MCF 10A (cell line): ENCODE measurements at regions not wholly inside any gene's neighbourhood (a gene's known extent, or its start where the extent isn't known, plus 50 kb on each side); places are given as distances from the start of the nearest gene placed in this dataset.

ENCODE experiments used
- BruUV-seq: library from RNA; stranded (reverse); fragments of 400-500 nt; replicated peaks from 2 replicates; lab custom pipeline; 2021; lab: Mats Ljungman, UMichigan
- CTCF ChIA-PET: fragments of 300-600 bp; sonication (Branson Sonifier 250); formaldehyde crosslinking; extraction: SDS; loops from one replicate; lab custom pipeline; 2021; ENCODE audit warnings: antibody characterized with exemption, inconsistent platforms; lab: Yijun Ruan, JAX
- POLR2A ChIA-PET: fragments of 300-600, 350-650 bp; sonication (Branson Sonifier 250); formaldehyde crosslinking; extraction: SDS; loops from one replicate; lab custom pipeline; 2020; ENCODE audit warnings: antibody characterized with exemption, inconsistent platforms; lab: Yijun Ruan, JAX
- DNase-seq: peaks from one replicate; pipeline ENCODE4 v3.0.0-alpha.2; 2018; ENCODE audit not compliant: unreplicated experiment
- H3K27ac Mint-ChIP-seq: one replicate; pipeline ENCODE4 v1.8.0; 2022; ENCODE audit warnings: mild to moderate bottlenecking, low read depth, mixed read lengths; ENCODE audit not compliant: unreplicated experiment
- H3K27me3 Mint-ChIP-seq: one replicate; pipeline ENCODE4 v1.8.0; 2022; ENCODE audit warnings: mixed read lengths; ENCODE audit not compliant: insufficient read depth, unreplicated experiment
- H3K36me3 Mint-ChIP-seq: one replicate; pipeline ENCODE4 v1.8.0; 2022; ENCODE audit warnings: mild to moderate bottlenecking, moderate library complexity, mixed read lengths; ENCODE audit not compliant: insufficient read depth, unreplicated experiment
- H3K4me1 Mint-ChIP-seq: one replicate; pipeline ENCODE4 v1.8.0; 2022; ENCODE audit warnings: mixed read lengths; ENCODE audit not compliant: insufficient read depth, unreplicated experiment
- H3K4me3 Mint-ChIP-seq: one replicate; pipeline ENCODE4 v1.8.0; 2022; ENCODE audit warnings: mild to moderate bottlenecking, moderate library complexity, mixed read lengths; ENCODE audit not compliant: unreplicated experiment
- H3K9me3 Mint-ChIP-seq: one replicate; pipeline ENCODE4 v1.8.0; 2022; ENCODE audit warnings: mixed read lengths; ENCODE audit not compliant: unreplicated experiment
- intact Hi-C: fragments of 100-400 bp; cut with micrococcal nuclease; formaldehyde crosslinking; loops from 2 replicates; pipeline ENCODE4 v1.14.1; 2022
- TF ChIP-seq, protein P1 (sequence below): fragments of 200-600 bp; IDR thresholded peaks from one replicate; pipeline ENCODE4 v1.8.0; 2022; ENCODE audit warnings: antibody characterized with exemption, mild to moderate bottlenecking; ENCODE audit not compliant: unreplicated experiment

- TF ChIP-seq, protein P1, sequence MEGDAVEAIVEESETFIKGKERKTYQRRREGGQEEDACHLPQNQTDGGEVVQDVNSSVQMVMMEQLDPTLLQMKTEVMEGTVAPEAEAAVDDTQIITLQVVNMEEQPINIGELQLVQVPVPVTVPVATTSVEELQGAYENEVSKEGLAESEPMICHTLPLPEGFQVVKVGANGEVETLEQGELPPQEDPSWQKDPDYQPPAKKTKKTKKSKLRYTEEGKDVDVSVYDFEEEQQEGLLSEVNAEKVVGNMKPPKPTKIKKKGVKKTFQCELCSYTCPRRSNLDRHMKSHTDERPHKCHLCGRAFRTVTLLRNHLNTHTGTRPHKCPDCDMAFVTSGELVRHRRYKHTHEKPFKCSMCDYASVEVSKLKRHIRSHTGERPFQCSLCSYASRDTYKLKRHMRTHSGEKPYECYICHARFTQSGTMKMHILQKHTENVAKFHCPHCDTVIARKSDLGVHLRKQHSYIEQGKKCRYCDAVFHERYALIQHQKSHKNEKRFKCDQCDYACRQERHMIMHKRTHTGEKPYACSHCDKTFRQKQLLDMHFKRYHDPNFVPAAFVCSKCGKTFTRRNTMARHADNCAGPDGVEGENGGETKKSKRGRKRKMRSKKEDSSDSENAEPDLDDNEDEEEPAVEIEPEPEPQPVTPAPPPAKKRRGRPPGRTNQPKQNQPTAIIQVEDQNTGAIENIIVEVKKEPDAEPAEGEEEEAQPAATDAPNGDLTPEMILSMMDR: no peak
- ChIA-PET CTCF (no interaction called here), POLR2A (interaction anchor here (0.6 kb wide), 1 partner anchor 837 kb away, joined by 3 read pairs; no protein-coding TSS in a partner anchor)
- DNase-seq: no peak
- Mint-ChIP-seq H3K36me3 (no peaks in the 10 kb centered on the region), H3K27me3 (no peaks in the 10 kb centered on the region), H3K9me3 (no peaks in the 10 kb centered on the region), H3K4me3 (no peak overlapping the region), H3K4me1 (no peaks in the 10 kb centered on the region), H3K27ac (no peak overlapping the region)
- no TSS peak for BruUV-seq
- intact Hi-C loops: no loop called here
Measured at GRCh38 chr6:76587271-76587670, 514.8 kb upstream of the IMPG1 start.

DNA sequence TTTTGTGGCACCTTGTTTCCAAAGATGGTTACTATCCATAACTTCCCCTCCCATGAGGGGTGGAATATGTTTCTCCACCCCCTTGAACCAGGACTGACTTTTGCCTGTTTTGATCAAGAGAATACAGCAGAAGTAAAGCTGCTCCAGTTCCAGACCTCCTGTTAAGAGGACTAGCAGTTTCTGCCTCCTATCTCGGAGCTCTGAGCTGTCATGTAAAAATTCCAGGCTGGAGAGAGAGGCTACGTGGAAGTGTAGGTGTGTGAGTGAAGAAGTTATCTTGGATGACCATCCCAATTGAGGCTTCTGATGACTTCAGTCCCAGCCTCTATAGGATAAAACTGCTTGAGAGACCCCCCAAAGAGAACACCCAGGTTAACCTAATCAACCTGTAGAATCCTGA lies 511.7 kb upstream of the IMPG1 start:
- Mint-ChIP-seq H3K27me3 (no peaks in the 10 kb centered on the region), H3K4me1 (no peaks in the 10 kb centered on the region), H3K36me3 (no peaks in the 10 kb centered on the region), H3K4me3 (no peak overlapping the region), H3K27ac (no peak overlapping the region), H3K9me3 (no peaks in the 10 kb centered on the region)
- CTCF ChIA-PET: interaction anchor here (0.8 to 1.1 kb wide), 2 partner anchors 45 to 173 kb away, joined by 3 read pairs; no protein-coding TSS in a partner anchor
- POLR2A ChIA-PET: no interaction called here
- TF ChIP-seq, protein P1: no peak
- no peak for DNase-seq
- BruUV-seq: no TSS peak
- intact Hi-C loops: no loop called here

- intact Hi-C loops: no loop called here
- Mint-ChIP-seq H3K4me3 (no peak overlapping the region), H3K27ac (no peak overlapping the region), H3K27me3 (no peaks in the 10 kb centered on the region), H3K36me3 (no peaks in the 10 kb centered on the region), H3K9me3 (no peaks in the 10 kb centered on the region), H3K4me1 (no peaks in the 10 kb centered on the region)
- POLR2A ChIA-PET: no interaction called here
- CTCF ChIA-PET: no interaction called here
- BruUV-seq: no TSS peak
- DNase-seq: no peak
- TF ChIP-seq, protein P1: no peak
Measured at GRCh38 chr6:76578746-76579145, 506.3 kb upstream of the IMPG1 start.

DNA sequence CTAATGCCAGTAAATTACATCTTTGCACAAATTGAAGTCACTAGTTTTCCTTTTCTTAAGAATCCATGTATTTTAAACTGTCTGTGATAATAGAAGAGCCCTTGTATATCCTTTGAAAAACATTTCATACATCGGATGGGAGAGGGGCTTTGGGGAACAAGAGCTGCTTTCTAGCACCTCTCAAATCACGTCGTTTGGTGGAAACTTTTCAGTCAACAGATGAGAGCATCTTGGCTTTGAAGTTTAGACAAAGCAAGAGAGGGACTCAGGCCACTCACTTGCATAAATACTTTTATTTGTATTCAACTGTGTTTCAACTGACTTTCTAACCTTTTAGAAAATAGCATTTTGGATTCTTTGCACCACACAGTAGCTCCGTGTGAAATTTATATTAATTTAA lies 502.3 kb upstream of the IMPG1 start:
- no peak overlapping the region for H3K4me3 Mint-ChIP-seq
- H3K27me3 Mint-ChIP-seq: no peaks in the 10 kb centered on the region
- no peaks in the 10 kb centered on the region for H3K36me3 Mint-ChIP-seq
- POLR2A ChIA-PET: no interaction called here
- H3K4me1 Mint-ChIP-seq: no peaks in the 10 kb centered on the region
- H3K9me3 Mint-ChIP-seq: no peaks in the 10 kb centered on the region
- no TSS peak for BruUV-seq
- TF ChIP-seq, protein P1: no peak
- DNase-seq: no peak
- no peak overlapping the region for H3K27ac Mint-ChIP-seq
- intact Hi-C loops: no loop called here
- CTCF ChIA-PET: interaction anchor here (0.6 kb wide), 1 partner anchor 883 kb away, joined by 4 read pairs; no protein-coding TSS in a partner anchor
